K562 (cell line): ENCODE measurements at regions not wholly inside any gene's neighbourhood (a gene's known extent, or its start where the extent isn't known, plus 50 kb on each side); places are given as distances from the start of the nearest gene placed in this dataset.

ENCODE experiments used
- ATAC-seq: fragments of 200-7000 bp; cut with Tn5 transposase; 3 replicates; pipeline ENCODE4 v1.9.1; 2020; ENCODE audit warnings: moderate library complexity
- BruUV-seq: library from RNA; stranded (reverse); fragments of 400-500 nt; replicated peaks from 2 replicates; lab custom pipeline; 2021; lab: Mats Ljungman, UMichigan
- CTCF ChIA-PET: fragments of 300-600 bp; formaldehyde crosslinking; extraction: SDS; loops from one replicate; lab custom pipeline; 2021; ENCODE audit warnings: low intra/inter-chr PET ratio; lab: Yijun Ruan, JAX
- POLR2A ChIA-PET: fragments of 300-600, 350-650 bp; sonication (Branson Sonifier 250); formaldehyde crosslinking; extraction: SDS; loops from one replicate; lab custom pipeline; 2021; ENCODE audit warnings: antibody characterized with exemption, inconsistent platforms; lab: Yijun Ruan, JAX
- DNase-seq, 4 experiments: peaks; one replicate each; pipeline versions ENCODE4 v3.0.0 to v3.0.0-alpha.2; 2011 to 2018; ENCODE audit warnings: low spot score in 3 of 4, mixed read lengths in 3 of 4; ENCODE audit errors: extremely low read depth in 1 of 4
- FAIRE-seq: peaks from 2 replicates; lab custom pipeline; 2011; peaks lifted over from hg19 to GRCh38; lab: Jason Lieb, UNC
- H2AFZ ChIP-seq: 2 replicates; pipeline ENCODE4 v1.6.0; 2011; ENCODE audit warnings: low read depth, low read length, control low read depth, inconsistent platforms
- H3K27ac ChIP-seq: fragments of 200-600 bp; 3 replicates; pipeline ENCODE4 v1.8.0; 2011; ENCODE audit warnings: low read depth, mild to moderate bottlenecking, control low read depth, inconsistent platforms, low read length, moderate library complexity, mixed read lengths; ENCODE audit errors: extremely low read depth
- H3K27me3 ChIP-seq, 2 experiments: fragments of 300-600 bp in 1 of 2; 2 replicates in 1 of 2; 3 replicates in 1 of 2; pipeline versions ENCODE4 v1.6.0 to v1.8.0; 2011; ENCODE audit warnings: inconsistent platforms in 2 of 2, low read length in 2 of 2, mild to moderate bottlenecking in 1 of 2, mixed read lengths in 1 of 2, moderate library complexity in 1 of 2; ENCODE audit not compliant: control insufficient read depth in 2 of 2, insufficient read depth in 2 of 2
- H3K36me3 ChIP-seq: fragments of 300-600 bp; 3 replicates; pipeline ENCODE4 v1.8.0; 2011; ENCODE audit warnings: mild to moderate bottlenecking, low read length, inconsistent platforms; ENCODE audit not compliant: control insufficient read depth, insufficient read depth
- H3K4me1 ChIP-seq, 2 experiments: fragments of 200-600 bp in 1 of 2; replicated peaks in 1 of 2; 2 replicates in 1 of 2; 3 replicates in 1 of 2; pipeline versions ENCODE4 v1.5.1 to v1.8.0; 2011; ENCODE audit warnings: inconsistent platforms in 2 of 2, low read length in 2 of 2, mild to moderate bottlenecking in 1 of 2, mixed read lengths in 1 of 2, moderate library complexity in 1 of 2; ENCODE audit not compliant: control insufficient read depth in 2 of 2, insufficient read depth in 2 of 2
- H3K4me2 ChIP-seq: 2 replicates; pipeline ENCODE4 v1.6.1; 2011; ENCODE audit warnings: low read length, control low read depth, inconsistent platforms, mixed read lengths; ENCODE audit not compliant: insufficient read depth
- H3K4me3 ChIP-seq: fragments of 200-600 bp; sonication (generic), shearing (Covaris generic); 2 replicates; pipeline ENCODE4 v1.5.1; 2016; ENCODE audit warnings: control low read depth, inconsistent platforms
- H3K79me2 ChIP-seq: fragments of 200-600 bp; 3 replicates; pipeline ENCODE4 v1.8.0; 2011; ENCODE audit warnings: low read length, inconsistent platforms; ENCODE audit not compliant: control insufficient read depth, insufficient read depth
- H3K9ac ChIP-seq, 2 experiments: 2 replicates each; pipeline versions ENCODE4 v1.6.0 to v1.6.1; 2011; ENCODE audit warnings: low read depth in 2 of 2, low read length in 2 of 2, control low read depth in 1 of 2, inconsistent platforms in 1 of 2, mild to moderate bottlenecking in 1 of 2, mixed read lengths in 1 of 2; ENCODE audit not compliant: insufficient read depth in 1 of 2
- H3K9me1 ChIP-seq: one replicate; pipeline ENCODE4 v1.6.0; 2011; ENCODE audit warnings: inconsistent platforms, mild to moderate bottlenecking, low read length, moderate library complexity; ENCODE audit not compliant: control insufficient read depth, insufficient read depth
- H3K9me3 ChIP-seq: replicated peaks from 2 replicates; pipeline ENCODE4 v1.5.1; 2011; ENCODE audit warnings: low read depth, low read length, inconsistent platforms; ENCODE audit not compliant: control insufficient read depth, insufficient read depth
- H4K20me1 ChIP-seq: replicated peaks from 2 replicates; pipeline ENCODE4 v1.6.1; 2011; ENCODE audit warnings: low read length, inconsistent platforms, mixed read lengths; ENCODE audit not compliant: control insufficient read depth, insufficient read depth
- ARNT ChIP-seq, 2 experiments: fragments of 450-650 bp; IDR thresholded peaks; 2 replicates each; pipeline ENCODE4 v1.6.1; 2016; ENCODE audit warnings: mild to moderate bottlenecking in 1 of 2
- U2AF2 ChIP-seq: fragments of 200-400 bp; formaldehyde crosslinking; optimal IDR thresholded peaks from 2 replicates; pipeline ENCODE3; 2017; ENCODE audit warnings: low read depth, mild to moderate bottlenecking, low read length
- WGBS: fragments of 100-300 bp; shearing (Covaris generic); methylation state at CpG from one replicate; pipeline ENCODE4 v1.1.6; 2016; ENCODE audit warnings: low coverage, mixed read lengths; ENCODE audit not compliant: insufficient coverage; ENCODE audit errors: missing lambda C conversion rate; 5-methylcytosine and 5-hydroxymethylcytosine counted together
- in situ Hi-C: fragments of 300-500 bp; cut with MboI; formaldehyde crosslinking; loops from 4 replicates; pipeline ENCODE4 v1.15.0; 2018; ENCODE audit warnings: inconsistent platforms, mixed read lengths
- intact Hi-C: fragments of 100-400 bp; cut with micrococcal nuclease; formaldehyde crosslinking; loops from 2 replicates; pipeline ENCODE4 v1.14.2; 2022
- TF ChIP-seq, protein P1 (sequence below): fragments of 250-450 bp; sonication (Bioruptor Pico); IDR thresholded peaks from 2 replicates; pipeline ENCODE4 v1.5.0; 2020; ENCODE audit warnings: mild to moderate bottlenecking
- TF ChIP-seq, protein P2 (sequence below): fragments of 450-650 bp; formaldehyde crosslinking; IDR thresholded peaks from 2 replicates; pipeline ENCODE4 v1.4.0; 2020; ENCODE audit warnings: mild to moderate bottlenecking, mixed read lengths

DNA sequence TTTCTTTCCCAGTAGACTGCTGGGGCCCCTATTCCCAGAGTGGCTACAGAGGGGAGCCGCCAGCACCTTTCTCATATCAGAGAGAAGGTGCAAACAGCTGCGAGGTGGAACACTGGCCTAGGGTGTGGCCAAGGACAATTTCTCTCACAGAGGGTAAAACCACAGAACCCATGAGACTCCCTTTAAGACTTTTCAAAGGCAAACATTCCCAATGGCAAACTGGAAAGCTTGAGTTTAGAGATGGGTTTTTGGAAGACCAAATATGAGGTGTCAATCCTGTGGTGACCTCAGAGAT, 335.1 kb upstream of the PIK3R1 start:
- ATAC-seq (no peak), FAIRE-seq (no peak), DNase-seq (no peak)
- Histone ChIP-seq H3K4me2 (no peak overlapping the region), H3K4me3 (no peak overlapping the region), H3K9me3 (no peaks in the 10 kb centered on the region), H3K9ac (no peak overlapping the region), H2AFZ (no peak overlapping the region), H3K36me3 (no peaks in the 10 kb centered on the region), H3K27me3 (no peaks in the 10 kb centered on the region), H4K20me1 (no peaks in the 10 kb centered on the region), H3K9me1 (no peaks in the 10 kb centered on the region), H3K27ac (no peak overlapping the region), H3K79me2 (no peaks in the 10 kb centered on the region), H3K4me1 (no peaks in the 10 kb centered on the region)
- WGBS: 0% methylated on average over 2 of the region's 2 CpGs
- TF ChIP-seq, protein P1, sequence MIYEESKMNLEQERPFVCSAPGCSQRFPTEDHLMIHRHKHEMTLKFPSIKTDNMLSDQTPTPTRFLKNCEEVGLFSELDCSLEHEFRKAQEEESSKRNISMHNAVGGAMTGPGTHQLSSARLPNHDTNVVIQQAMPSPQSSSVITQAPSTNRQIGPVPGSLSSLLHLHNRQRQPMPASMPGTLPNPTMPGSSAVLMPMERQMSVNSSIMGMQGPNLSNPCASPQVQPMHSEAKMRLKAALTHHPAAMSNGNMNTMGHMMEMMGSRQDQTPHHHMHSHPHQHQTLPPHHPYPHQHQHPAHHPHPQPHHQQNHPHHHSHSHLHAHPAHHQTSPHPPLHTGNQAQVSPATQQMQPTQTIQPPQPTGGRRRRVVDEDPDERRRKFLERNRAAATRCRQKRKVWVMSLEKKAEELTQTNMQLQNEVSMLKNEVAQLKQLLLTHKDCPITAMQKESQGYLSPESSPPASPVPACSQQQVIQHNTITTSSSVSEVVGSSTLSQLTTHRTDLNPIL (CRISPR knock-in tag): no peak
- TF ChIP-seq, protein P2, sequence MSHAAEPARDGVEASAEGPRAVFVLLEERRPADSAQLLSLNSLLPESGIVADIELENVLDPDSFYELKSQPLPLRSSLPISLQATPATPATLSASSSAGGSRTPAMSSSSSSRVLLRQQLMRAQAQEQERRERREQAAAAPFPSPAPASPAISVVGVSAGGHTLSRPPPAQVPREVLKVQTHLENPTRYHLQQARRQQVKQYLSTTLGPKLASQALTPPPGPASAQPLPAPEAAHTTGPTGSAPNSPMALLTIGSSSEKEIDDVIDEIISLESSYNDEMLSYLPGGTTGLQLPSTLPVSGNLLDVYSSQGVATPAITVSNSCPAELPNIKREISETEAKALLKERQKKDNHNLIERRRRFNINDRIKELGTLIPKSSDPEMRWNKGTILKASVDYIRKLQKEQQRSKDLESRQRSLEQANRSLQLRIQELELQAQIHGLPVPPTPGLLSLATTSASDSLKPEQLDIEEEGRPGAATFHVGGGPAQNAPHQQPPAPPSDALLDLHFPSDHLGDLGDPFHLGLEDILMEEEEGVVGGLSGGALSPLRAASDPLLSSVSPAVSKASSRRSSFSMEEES (CRISPR knock-in tag): no peak
- no peak for TF ChIP-seq ARNT (IDR thresholded peaks at IDR 0.05)
- TF ChIP-seq U2AF2: no peak
- in situ Hi-C loops (no loop called here), intact Hi-C loops (no loop called here)
- no TSS peak for BruUV-seq
- CTCF ChIA-PET: no interaction called here
- POLR2A ChIA-PET: no interaction called here
